Activated CD4-positive, alpha-beta T cell treated with anti-CD3 and anti-CD28 coated beads, Interleukin-2, amount 10 ng/mL, durations not matched to agents 7 days and 5 days (primary cell): ENCODE measurements at regions not wholly inside any gene's neighbourhood (a gene's known extent, or its start where the extent isn't known, plus 50 kb on each side); places are given as distances from the start of the nearest gene placed in this dataset.

Experiments
- CTCF ChIA-PET: fragments of 350-600 bp; sonication (Branson Sonifier 250); formaldehyde crosslinking; loops from one replicate; lab custom pipeline; 2021; ENCODE audit warnings: antibody characterized with exemption; lab: Charles Lee
- POLR2A ChIA-PET: fragments of 350-600 bp; sonication (Branson Sonifier 250); formaldehyde crosslinking; loops from one replicate; lab custom pipeline; 2021; ENCODE audit warnings: antibody characterized with exemption; lab: Charles Lee
- DNase-seq: peaks from one replicate; pipeline ENCODE4 v3.0.0-alpha.2; 2020
- H3K27ac Mint-ChIP-seq: one replicate; pipeline ENCODE4 v1.8.0; 2021; ENCODE audit warnings: mild to moderate bottlenecking, moderate library complexity, mixed read lengths
- H3K27me3 Mint-ChIP-seq: one replicate; pipeline ENCODE4 v1.8.0; 2021; ENCODE audit warnings: mixed read lengths
- H3K36me3 Mint-ChIP-seq: one replicate; pipeline ENCODE4 v1.8.0; 2021; ENCODE audit warnings: low read depth, mixed read lengths
- H3K4me1 Mint-ChIP-seq: one replicate; pipeline ENCODE4 v1.8.0; 2021; ENCODE audit warnings: mixed read lengths
- H3K4me3 Mint-ChIP-seq: one replicate; pipeline ENCODE4 v1.8.0; 2021; ENCODE audit warnings: mild to moderate bottlenecking, moderate library complexity, mixed read lengths
- H3K9me3 Mint-ChIP-seq: one replicate; pipeline ENCODE4 v1.8.0; 2021; ENCODE audit warnings: mixed read lengths

GRCh38 chr6:14505401-14505800, 387.8 kb downstream of the CD83 start:
- Mint-ChIP-seq H3K4me3 (no peak overlapping the region), H3K4me1 (peaks cover 13% of the 10 kb centered on the region), H3K27ac (no peak overlapping the region), H3K36me3 (no peaks in the 10 kb centered on the region), H3K27me3 (no peaks in the 10 kb centered on the region), H3K9me3 (no peaks in the 10 kb centered on the region)
- ChIA-PET CTCF (no interaction called here), POLR2A (interaction anchor here (0.6 kb wide), 2 partner anchors 24 to 33 kb away, joined by 3 to 8 read pairs; no protein-coding TSS in a partner anchor)
- no peak for DNase-seq

- H3K36me3 Mint-ChIP-seq, result peaks cover under 1% of the 10 kb centered on the region
- peaks cover 13% of the 10 kb centered on the region for H3K4me1 Mint-ChIP-seq
- POLR2A ChIA-PET, result no interaction called here
- peaks cover 2% of the 10 kb centered on the region for H3K27me3 Mint-ChIP-seq
- CTCF ChIA-PET, result interaction anchor here (1.3 kb wide), 1 partner anchor 13 kb away, joined by 3 read pairs; no protein-coding TSS in a partner anchor
- DNase-seq, result no peak
- no peak overlapping the region for H3K4me3 Mint-ChIP-seq
- no peak overlapping the region for H3K27ac Mint-ChIP-seq
- H3K9me3 Mint-ChIP-seq, result no peaks in the 10 kb centered on the region
Measured at GRCh38 chr6:14506656-14507246, 389.2 kb downstream of the CD83 start.

- H3K36me3 Mint-ChIP-seq, result peaks cover 4% of the 10 kb centered on the region
- ChIA-PET CTCF (no interaction called here), POLR2A (no interaction called here)
- no peak for DNase-seq
- peaks cover 17% of the 10 kb centered on the region for H3K4me1 Mint-ChIP-seq
- peaks cover 2% of the 10 kb centered on the region for H3K27me3 Mint-ChIP-seq
- no peak overlapping the region for H3K27ac Mint-ChIP-seq
- H3K4me3 Mint-ChIP-seq, result no peak overlapping the region
- peaks cover 3% of the 10 kb centered on the region for H3K9me3 Mint-ChIP-seq
Measured at GRCh38 chr6:14509120-14509519, 391.5 kb downstream of the CD83 start.

- H3K4me3 Mint-ChIP-seq, result no peak overlapping the region
- H3K27ac Mint-ChIP-seq, result no peak overlapping the region
- no peak for DNase-seq
- peaks cover 2% of the 10 kb centered on the region for H3K27me3 Mint-ChIP-seq
- POLR2A ChIA-PET, result no interaction called here
- peaks cover 3% of the 10 kb centered on the region for H3K9me3 Mint-ChIP-seq
- H3K4me1 Mint-ChIP-seq, result peaks cover 17% of the 10 kb centered on the region
- peaks cover 4% of the 10 kb centered on the region for H3K36me3 Mint-ChIP-seq
- CTCF ChIA-PET, result no interaction called here
Measured at GRCh38 chr6:14510038-14510437, 392.5 kb downstream of the CD83 start.

GRCh38 chr6:14511061-14511586, 393.6 kb downstream of the CD83 start:
- Mint-ChIP-seq H3K9me3 (peaks cover 3% of the 10 kb centered on the region), H3K27me3 (peaks cover 2% of the 10 kb centered on the region), H3K4me1 (peaks cover 15% of the 10 kb centered on the region), H3K36me3 (peaks cover 4% of the 10 kb centered on the region), H3K4me3 (no peak overlapping the region), H3K27ac (no peak overlapping the region)
- POLR2A ChIA-PET, result no interaction called here
- DNase-seq, result no peak
- CTCF ChIA-PET, result interaction anchor here (0.6 kb wide), 1 partner anchor 1836 kb away, joined by 3 read pairs; no protein-coding TSS in a partner anchor

- ChIA-PET POLR2A (no interaction called here), CTCF (interaction anchor here (0.5 kb wide), 1 partner anchor 735 kb away, joined by 3 read pairs; no protein-coding TSS in a partner anchor)
- H3K4me1 Mint-ChIP-seq, result peaks cover 9% of the 10 kb centered on the region
- peaks cover 2% of the 10 kb centered on the region for H3K27me3 Mint-ChIP-seq
- H3K36me3 Mint-ChIP-seq, result peaks cover 4% of the 10 kb centered on the region
- H3K4me3 Mint-ChIP-seq, result no peak overlapping the region
- no peak overlapping the region for H3K27ac Mint-ChIP-seq
- H3K9me3 Mint-ChIP-seq, result peaks cover 3% of the 10 kb centered on the region
- DNase-seq, result no peak
Measured at GRCh38 chr6:14512246-14512645, 394.7 kb downstream of the CD83 start.

GRCh38 chr6:14513496-14514393, 396.2 kb downstream of the CD83 start:
- Mint-ChIP-seq H3K27me3 (peaks cover 2% of the 10 kb centered on the region), H3K4me1 (peaks cover 6% of the 10 kb centered on the region), H3K9me3 (peaks cover 3% of the 10 kb centered on the region), H3K36me3 (peaks cover 4% of the 10 kb centered on the region), H3K27ac (no peak overlapping the region), H3K4me3 (no peak overlapping the region)
- DNase-seq, result no peak
- ChIA-PET CTCF (no interaction called here), POLR2A (no interaction called here)

- Mint-ChIP-seq H3K27me3 (no peaks in the 10 kb centered on the region), H3K9me3 (peaks cover 6% of the 10 kb centered on the region), H3K36me3 (peaks cover 2% of the 10 kb centered on the region), H3K27ac (no peak overlapping the region), H3K4me3 (no peak overlapping the region), H3K4me1 (peaks cover 6% of the 10 kb centered on the region)
- ChIA-PET POLR2A (no interaction called here), CTCF (no interaction called here)
- DNase-seq, result no peak
Measured at GRCh38 chr6:14516956-14517355, 399.4 kb downstream of the CD83 start.

- H3K27me3 Mint-ChIP-seq, result no peaks in the 10 kb centered on the region
- no peaks in the 10 kb centered on the region for H3K36me3 Mint-ChIP-seq
- POLR2A ChIA-PET, result no interaction called here
- peaks cover 6% of the 10 kb centered on the region for H3K9me3 Mint-ChIP-seq
- H3K4me1 Mint-ChIP-seq, result peaks cover 6% of the 10 kb centered on the region
- H3K4me3 Mint-ChIP-seq, result no peak overlapping the region
- CTCF ChIA-PET, result interaction anchor here (0.6 kb wide), 1 partner anchor 476 kb away, joined by 3 read pairs; no protein-coding TSS in a partner anchor
- DNase-seq, result no peak
- H3K27ac Mint-ChIP-seq, result no peak overlapping the region
Measured at GRCh38 chr6:14517516-14518105, 400.0 kb downstream of the CD83 start.

- Mint-ChIP-seq H3K27ac (no peak overlapping the region), H3K4me3 (no peak overlapping the region), H3K4me1 (peaks cover 4% of the 10 kb centered on the region), H3K27me3 (no peaks in the 10 kb centered on the region), H3K9me3 (peaks cover 2% of the 10 kb centered on the region), H3K36me3 (no peaks in the 10 kb centered on the region)
- ChIA-PET POLR2A (no interaction called here), CTCF (interaction anchor here (0.6 to 1.1 kb wide), 2 partner anchors 12 to 475 kb away, joined by 3 read pairs; no protein-coding TSS in a partner anchor)
- no peak for DNase-seq
Measured at GRCh38 chr6:14518515-14519217, 401.1 kb downstream of the CD83 start.

- DNase-seq, result no peak
- ChIA-PET CTCF (interaction anchor here (0.7 to 1.3 kb wide), 3 partner anchors 13 to 32 kb away, joined by 3 to 4 read pairs (median 3); no protein-coding TSS in a partner anchor), POLR2A (interaction anchor here (0.6 kb wide), 1 partner anchor 18 kb away, joined by 15 read pairs; no protein-coding TSS in a partner anchor)
- Mint-ChIP-seq H3K4me1 (peaks cover 2% of the 10 kb centered on the region), H3K36me3 (no peaks in the 10 kb centered on the region), H3K27ac (no peak overlapping the region), H3K4me3 (no peak overlapping the region), H3K9me3 (peaks cover 7% of the 10 kb centered on the region), H3K27me3 (no peaks in the 10 kb centered on the region)
Measured at GRCh38 chr6:14520029-14520428, 402.5 kb downstream of the CD83 start.

- Mint-ChIP-seq H3K4me3 (no peak overlapping the region), H3K27ac (no peak overlapping the region), H3K4me1 (peaks cover 2% of the 10 kb centered on the region), H3K36me3 (no peaks in the 10 kb centered on the region), H3K27me3 (no peaks in the 10 kb centered on the region), H3K9me3 (peaks cover 7% of the 10 kb centered on the region)
- DNase-seq, result no peak
- CTCF ChIA-PET, result interaction anchor here (0.7 to 1.3 kb wide), 2 partner anchors 17 to 33 kb away, joined by 3 to 4 read pairs; no protein-coding TSS in a partner anchor
- POLR2A ChIA-PET, result interaction anchor here (0.6 kb wide), 1 partner anchor 18 kb away, joined by 15 read pairs; no protein-coding TSS in a partner anchor
Measured at GRCh38 chr6:14520536-14520935, 403.0 kb downstream of the CD83 start.
